NCI-H146 (cell line): ENCODE measurements at regions not wholly inside any gene's neighbourhood (a gene's known extent, or its start where the extent isn't known, plus 50 kb on each side); places are given as distances from the start of the nearest gene placed in this dataset.
"Not testable (repeated sequence)": the region's sequence is repeated elsewhere in the genome, so short reads cannot be mapped to it uniquely, and the experiment has no call there.

Experiments used
- DNase-seq: peaks from one replicate; lab custom pipeline; 2025; lab: John Stamatoyannopoulos, UW

DNA sequence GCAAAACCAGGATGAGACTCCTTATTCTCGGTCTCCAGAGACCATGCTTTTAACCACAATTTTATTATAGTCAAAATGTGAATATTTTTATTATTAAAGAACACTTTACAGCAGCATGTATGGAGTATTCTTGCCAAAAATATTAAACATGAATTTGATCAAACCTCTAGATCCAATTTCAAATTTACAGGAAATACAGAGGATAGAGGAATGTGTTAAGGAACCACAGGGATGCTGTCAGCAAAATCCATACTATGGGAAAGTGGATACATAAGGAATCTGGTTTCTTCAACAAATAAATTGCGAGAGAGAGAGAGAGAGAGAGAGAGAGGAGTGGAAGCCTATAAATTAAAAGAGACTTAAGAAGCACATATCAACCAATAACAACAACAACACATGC is 348.2 kb upstream of the NUDT12 start:
- no peak for DNase-seq

DNA sequence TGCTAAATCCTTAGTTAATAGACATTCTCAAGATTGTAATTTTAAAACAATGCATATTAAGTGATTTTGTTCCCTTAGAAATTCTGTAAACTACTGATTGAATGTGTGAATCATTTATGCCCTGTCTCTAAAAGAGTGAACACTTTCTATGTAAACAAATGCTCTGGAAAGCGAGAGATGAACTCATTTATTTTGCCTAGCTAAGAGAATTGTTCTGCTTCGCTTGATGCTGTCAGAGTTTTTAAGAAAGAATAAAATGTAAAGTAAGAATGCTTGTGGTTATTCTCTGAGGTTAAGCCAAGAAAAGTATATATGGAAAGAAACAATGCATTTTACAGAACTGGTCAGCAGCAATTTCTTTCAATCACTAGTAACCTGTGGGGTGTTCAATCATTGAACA is 347.4 kb upstream of the NUDT12 start:
- DNase-seq, result no peak

DNA sequence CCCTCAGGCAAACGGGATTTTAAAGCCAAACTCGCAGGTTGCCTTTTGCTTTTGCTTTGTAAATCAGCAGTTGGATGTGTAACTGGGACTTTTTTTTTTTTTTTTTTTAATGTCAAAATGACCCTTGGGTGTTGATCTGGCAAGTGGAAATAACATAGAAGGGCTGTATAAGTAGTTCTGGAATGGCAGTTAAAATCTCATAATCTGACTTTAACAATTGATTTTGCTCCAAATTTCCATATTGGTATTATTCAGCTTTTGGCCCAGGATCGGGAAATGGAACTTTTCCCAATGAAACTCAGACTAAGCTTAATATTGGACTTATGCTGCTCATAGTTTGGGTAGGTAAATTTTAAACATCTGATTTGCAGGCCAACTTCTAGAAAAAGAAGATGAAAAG is 346.8 kb upstream of the NUDT12 start:
- no peak for DNase-seq

GRCh38 chr5:103908336-103909080 is 345.9 kb upstream of the NUDT12 start:
- no peak for DNase-seq

DNA sequence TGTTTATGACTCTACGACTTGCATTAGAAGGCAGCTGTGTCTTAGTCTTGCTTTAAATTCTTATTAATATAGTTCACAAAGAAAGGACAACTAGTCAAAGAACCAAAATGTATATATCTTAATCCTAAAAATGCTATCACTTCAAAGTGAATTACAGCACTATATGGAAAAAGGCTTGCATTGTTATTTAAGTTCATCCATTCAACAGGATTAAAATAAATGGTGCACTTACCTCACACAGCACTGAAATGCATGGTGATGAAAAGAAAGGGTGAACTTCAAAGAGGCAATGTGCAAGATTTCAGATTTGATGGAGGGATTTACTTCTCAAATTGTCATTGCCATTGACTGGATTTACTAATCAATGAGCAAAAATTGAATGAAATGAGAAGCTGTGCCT is 344.4 kb upstream of the NUDT12 start:
- DNase-seq, result no peak

DNA sequence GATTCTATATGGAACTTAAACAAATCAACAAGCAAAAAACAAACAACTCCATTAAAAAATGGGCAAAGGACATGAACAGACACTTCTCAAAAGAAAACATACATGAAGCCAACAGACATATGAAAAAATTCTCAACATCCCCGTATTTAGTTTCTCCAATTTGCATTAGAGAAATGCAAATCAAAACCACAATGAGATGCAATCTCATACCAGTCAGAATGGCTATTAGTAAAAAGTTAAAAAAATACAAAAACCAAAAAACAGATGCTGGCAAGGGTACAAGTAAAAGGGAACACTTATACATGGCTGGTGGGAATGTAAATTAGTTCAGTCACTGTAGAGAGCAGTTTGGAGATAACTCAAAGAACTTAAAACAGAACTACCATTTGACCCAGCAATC is 342.1 kb upstream of the NUDT12 start:
- DNase-seq, result no peak

DNA sequence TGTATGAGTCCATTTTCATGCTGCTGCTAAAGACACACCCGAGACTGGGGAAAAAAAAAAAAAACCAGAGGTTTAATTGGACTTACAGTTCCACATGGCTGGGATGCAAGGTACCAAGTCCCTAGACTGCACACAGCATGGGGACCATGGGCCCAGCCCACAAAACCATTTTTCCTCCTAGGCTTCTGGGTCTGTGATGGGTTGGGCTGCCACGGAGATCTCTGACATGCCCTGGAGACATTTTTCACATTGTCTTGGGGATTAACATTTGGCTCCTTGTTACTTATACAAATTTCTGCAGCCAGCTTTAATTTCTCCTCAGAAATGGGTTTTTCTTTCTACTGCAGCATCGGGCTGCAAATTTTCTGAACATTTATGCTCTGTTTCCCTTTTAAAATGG is 340.3 kb upstream of the NUDT12 start:
- DNase-seq, result no peak

DNA sequence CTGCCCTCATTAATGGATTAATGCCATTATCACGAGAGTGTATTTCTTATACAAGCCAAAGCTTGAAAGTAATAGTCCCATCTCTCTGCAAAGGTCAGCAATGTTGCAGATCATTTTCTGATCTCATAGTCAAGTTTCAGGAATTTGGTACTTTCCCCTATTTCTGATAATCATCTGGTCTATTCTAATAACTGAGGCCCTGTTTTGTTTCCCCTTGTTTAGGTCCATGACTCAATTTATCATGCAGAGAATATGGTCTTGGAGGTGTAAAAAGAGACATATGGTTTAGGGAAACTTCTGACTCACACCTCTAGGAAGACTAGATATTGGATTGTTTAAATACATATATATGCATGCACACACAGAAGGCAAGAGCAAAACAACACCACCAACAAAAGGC is 339.3 kb upstream of the NUDT12 start:
- DNase-seq, result no peak

DNA sequence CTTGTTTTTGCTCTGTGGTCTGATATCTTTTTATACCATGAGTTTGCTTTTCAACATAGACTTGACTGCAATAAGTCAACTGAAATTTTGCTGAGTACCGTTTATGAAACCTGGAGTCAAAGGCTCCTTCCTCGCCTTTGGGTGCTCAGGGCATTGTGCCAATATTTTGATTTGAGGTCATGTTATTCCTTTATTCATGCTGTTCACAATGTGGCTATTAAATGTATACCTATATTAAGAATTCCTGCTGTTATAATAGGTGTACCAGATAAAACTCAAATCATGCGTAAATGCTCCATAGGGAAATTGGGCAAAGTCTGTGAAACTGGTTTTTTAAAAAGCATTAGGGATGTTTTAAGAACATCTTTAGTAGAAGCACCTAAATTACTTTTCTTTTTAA is 334.0 kb upstream of the NUDT12 start:
- peak; percentile 78 for DNase-seq

- DNase-seq, result no peak
These were observed 333.1 kb upstream of the NUDT12 start for GRCh38 chr5:103895738-103896137.

GRCh38 chr5:103894882-103895281 is 332.3 kb upstream of the NUDT12 start:
- peak; percentile 59 for DNase-seq

DNA sequence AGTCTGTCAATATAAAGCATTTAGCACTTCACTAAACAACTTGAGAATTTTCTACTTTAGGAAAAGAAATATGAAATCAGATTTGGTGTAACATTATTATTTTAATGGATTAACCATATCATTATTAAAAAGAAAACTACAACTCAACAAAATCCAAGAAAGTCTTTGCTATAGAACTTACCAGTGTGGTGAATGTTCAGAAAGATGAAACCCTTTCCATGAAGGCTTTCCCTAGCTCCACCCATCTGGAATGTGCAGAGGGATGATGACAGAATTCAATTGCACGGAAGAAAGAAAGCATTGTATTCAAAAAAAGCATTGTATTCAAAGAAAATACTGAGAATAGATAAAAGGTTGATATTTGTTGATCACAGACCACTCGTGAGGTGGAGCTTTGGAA is 328.6 kb upstream of the NUDT12 start:
- no peak for DNase-seq

DNA sequence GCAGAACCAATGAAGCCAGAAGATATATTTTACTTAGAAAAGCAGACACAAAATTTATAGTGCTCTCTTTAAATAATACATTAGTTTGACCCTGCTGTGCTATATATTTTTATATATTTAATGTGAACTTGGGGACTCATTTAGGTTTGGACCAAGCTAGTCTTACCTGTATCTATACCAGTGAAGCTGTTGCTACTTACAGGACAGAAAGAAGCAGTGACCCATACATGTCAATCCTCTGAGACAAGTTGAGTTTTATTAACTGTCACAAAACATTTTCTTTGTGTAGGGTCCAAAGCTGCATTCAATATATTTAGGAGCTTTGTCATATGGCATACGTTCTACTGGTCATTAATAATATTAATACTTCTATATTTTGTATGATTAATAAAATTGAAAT is 327.7 kb upstream of the NUDT12 start:
- no peak for DNase-seq

- DNase-seq, result no peak
These were observed 327.1 kb upstream of the NUDT12 start for GRCh38 chr5:103889500-103890209.

DNA sequence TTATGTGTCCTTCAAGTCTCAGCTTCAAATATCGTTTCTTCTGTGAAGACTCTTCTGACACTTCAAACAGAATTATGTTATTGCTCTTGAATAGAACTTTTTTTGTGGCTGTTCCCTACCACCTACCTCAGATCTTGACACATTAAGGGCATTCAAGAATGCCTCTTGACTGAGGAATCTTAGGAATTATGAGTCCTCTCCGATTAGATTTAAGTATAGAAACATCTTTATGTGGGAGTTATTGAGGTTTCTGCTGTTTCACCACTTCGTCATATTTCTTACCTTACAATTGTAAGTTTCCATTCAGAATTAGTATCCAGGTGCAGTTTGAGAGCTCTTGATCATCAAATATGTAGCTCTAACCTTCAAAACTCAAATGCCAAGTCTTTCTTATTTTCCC is 324.2 kb upstream of the NUDT12 start:
- DNase-seq, result no peak

DNA sequence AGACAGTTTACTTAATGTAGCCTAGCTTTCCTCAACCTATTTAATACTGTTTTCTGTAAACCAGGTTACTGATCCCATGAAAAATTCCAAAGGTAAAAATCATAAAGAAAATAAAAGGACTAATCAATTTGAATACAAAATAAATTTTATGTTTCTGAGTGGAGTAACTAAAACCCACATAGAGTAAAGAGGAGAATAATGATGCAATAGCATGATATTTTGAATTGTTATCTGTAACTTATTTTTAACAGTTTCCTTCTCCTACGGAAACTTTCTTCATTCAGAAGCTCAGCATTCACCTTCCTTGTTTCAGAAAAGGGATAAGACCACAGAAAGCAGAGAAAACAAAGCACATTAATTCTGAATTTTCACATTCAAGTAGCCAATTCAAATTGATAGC is 320.6 kb upstream of the NUDT12 start:
- DNase-seq, result no peak

DNA sequence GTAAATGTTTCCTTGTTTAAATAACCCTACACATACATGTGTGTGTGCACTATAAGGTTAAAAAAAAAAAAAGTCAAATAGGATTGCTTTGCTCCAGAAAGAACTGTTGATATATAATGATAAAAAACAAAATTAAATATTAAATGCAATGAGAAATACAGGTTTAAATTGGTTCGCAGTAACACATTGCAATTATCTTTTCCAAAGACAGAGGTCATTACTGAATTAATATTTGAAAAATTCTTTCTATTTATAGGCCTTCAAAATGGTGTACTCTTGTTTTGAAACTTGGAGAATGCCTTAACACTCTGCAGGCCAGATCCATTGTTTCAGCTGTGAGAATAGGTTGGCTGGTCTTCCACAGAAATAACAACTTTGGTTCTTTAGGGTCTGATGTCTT is 319.0 kb upstream of the NUDT12 start:
- no peak for DNase-seq

- no peak for DNase-seq
These were observed 305.4 kb upstream of the NUDT12 start for GRCh38 chr5:103867857-103868598.

DNA sequence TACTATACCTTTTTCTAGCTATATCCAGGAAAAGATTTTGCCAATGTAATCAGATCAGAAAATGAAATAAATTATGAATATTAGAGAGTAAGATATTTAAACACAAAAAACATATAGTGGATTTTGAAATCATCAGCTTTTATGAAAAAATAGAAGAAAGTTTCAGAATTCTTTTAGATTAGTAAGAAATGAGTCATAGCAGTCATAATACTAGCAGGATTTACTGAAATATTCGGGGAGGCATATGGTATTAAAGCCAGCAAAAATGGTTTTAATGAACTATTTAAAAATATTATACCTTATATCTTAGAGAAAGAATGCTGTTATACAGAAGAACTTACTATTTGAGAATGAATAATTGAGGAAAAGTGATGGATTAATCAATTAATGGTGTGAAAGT is 303.6 kb upstream of the NUDT12 start:
- DNase-seq, result no peak

- DNase-seq, result no peak
These were observed 299.8 kb upstream of the NUDT12 start for GRCh38 chr5:103862398-103862797.

GRCh38 chr5:103860327-103860726 is 297.7 kb upstream of the NUDT12 start:
- no peak for DNase-seq

GRCh38 chr5:103858367-103858766 is 295.8 kb upstream of the NUDT12 start:
- not testable (repeated sequence) for DNase-seq

- DNase-seq, result no peak
These were observed 288.5 kb upstream of the NUDT12 start for GRCh38 chr5:103851091-103851490.
